ENCODE measurements at regions not wholly inside any gene's neighbourhood (a gene's known extent, or its start where the extent isn't known, plus 50 kb on each side); places are given as distances from the start of the nearest gene placed in this dataset.

- ATAC-seq, result no peak
- Histone ChIP-seq H3K4me1 (ENCODE audit: control insufficient read depth in 1 of 2, insufficient read depth in 2 of 2, low read length in 2 of 2) (peaks cover 3 to 30% of the 10 kb centered on the region in 2 experiments; a peak in 2 of 4 replicates), H3K27me3 (ENCODE audit: insufficient read depth, low read length) (no peaks in the 10 kb centered on the region), H4K20me1 (ENCODE audit: insufficient read depth) (no peaks in the 10 kb centered on the region), H3K79me2 (ENCODE audit: insufficient read depth, low read length) (no peaks in the 10 kb centered on the region), H2AFZ (ENCODE audit: low read depth, low read length, poor library complexity, severe bottlenecking) (no peak overlapping the region), H3K9me3 (ENCODE audit: control insufficient read depth in 1 of 2, insufficient read depth in 1 of 2, low read depth in 1 of 2, low read length in 2 of 2) (no peaks in the 10 kb centered on the region), H3K4me3 (replicated peaks in 1 of 2; ENCODE audit: low read depth in 1 of 2, low read length in 2 of 2) (no peak overlapping the region), H3K4me2 (ENCODE audit: low read length) (no peak overlapping the region), H3K36me3 (ENCODE audit: control insufficient read depth in 1 of 2, insufficient read depth in 2 of 2, low read length in 2 of 2) (no peaks in the 10 kb centered on the region), H3K9ac (ENCODE audit: low read length) (no peak overlapping the region), H3K9me2 (ENCODE audit: insufficient read depth) (no peaks in the 10 kb centered on the region), H3K27ac (ENCODE audit: low read depth, low read length) (no peak overlapping the region)
- CTCF ChIA-PET, result no interaction called here
- intact Hi-C loops (cut with micrococcal nuclease), result no loop called here
- RAD21 ChIA-PET (ENCODE audit: low non-redundant PET in 1 of 2, low total read pairs in 2 of 2, uncharacterized antibody in 2 of 2, unreplicated experiment in 2 of 2), result no interaction called here
- TF ChIP-seq RAD21 (IDR thresholded peaks at IDR 0.05; ENCODE audit: low read depth), result peak; percentile 45; the same call in 1 of the 2 replicates
- TF ChIP-seq REST (IDR thresholded peaks at IDR 0.05; ENCODE audit: low read depth), result no peak
- TF ChIP-seq SIN3A (IDR thresholded peaks at IDR 0.05; ENCODE audit: low read depth), result no peak
- POLR2A ChIA-PET, result no interaction called here
- no TSS peak for BruUV-seq (replicated peaks)
- no peak for DNase-seq (ENCODE audit: low read depth, low spot score)
Observed at GRCh38 chr5:61277190-61277589, 54.9 kb upstream of the ZSWIM6 start.

- H3K27me3 ChIP-seq (ENCODE audit: insufficient read depth, low read length), result no peaks in the 10 kb centered on the region
- H3K4me2 ChIP-seq (ENCODE audit: low read length), result no peak overlapping the region
- no peak overlapping the region for H2AFZ ChIP-seq (ENCODE audit: low read depth, low read length, poor library complexity, severe bottlenecking)
- no peaks in the 10 kb centered on the region for H4K20me1 ChIP-seq (ENCODE audit: insufficient read depth)
- POLR2A ChIA-PET, result no interaction called here
- intact Hi-C loops (cut with micrococcal nuclease), result no loop called here
- no peaks in the 10 kb centered on the region for H3K79me2 ChIP-seq (ENCODE audit: insufficient read depth, low read length)
- RAD21 ChIA-PET (ENCODE audit: low non-redundant PET in 1 of 2, low total read pairs in 2 of 2, uncharacterized antibody in 2 of 2, unreplicated experiment in 2 of 2), result no interaction called here
- BruUV-seq (replicated peaks), result no TSS peak
- H3K4me3 ChIP-seq (replicated peaks in 1 of 2; ENCODE audit: low read depth in 1 of 2, low read length in 2 of 2), result no peak overlapping the region
- no peaks in the 10 kb centered on the region for H3K9me3 ChIP-seq (ENCODE audit: control insufficient read depth in 1 of 2, insufficient read depth in 1 of 2, low read depth in 1 of 2, low read length in 2 of 2)
- H3K36me3 ChIP-seq (ENCODE audit: control insufficient read depth in 1 of 2, insufficient read depth in 2 of 2, low read length in 2 of 2), result no peaks in the 10 kb centered on the region
- H3K9ac ChIP-seq (ENCODE audit: low read length), result no peak overlapping the region
- ATAC-seq, result no peak
- CTCF ChIA-PET, result no interaction called here
- no peak for DNase-seq (ENCODE audit: low read depth, low spot score)
- H3K9me2 ChIP-seq (ENCODE audit: insufficient read depth), result no peaks in the 10 kb centered on the region
- H3K27ac ChIP-seq (ENCODE audit: low read depth, low read length), result no peak overlapping the region
- H3K4me1 ChIP-seq (ENCODE audit: control insufficient read depth in 1 of 2, insufficient read depth in 2 of 2, low read length in 2 of 2), result peaks cover 3 to 30% of the 10 kb centered on the region in 2 experiments; a peak in 2 of 4 replicates
- no peak for TF ChIP-seq RAD21 (IDR thresholded peaks at IDR 0.05; ENCODE audit: low read depth)
- no peak for TF ChIP-seq SIN3A (IDR thresholded peaks at IDR 0.05; ENCODE audit: low read depth)
- TF ChIP-seq ATF3 (IDR thresholded peaks at IDR 0.05), result no peak
- no peak for TF ChIP-seq POLR2A (IDR thresholded peaks at IDR 0.05; ENCODE audit: borderline replicate concordance, extremely low read depth, insufficient read depth, insufficient read length)
- no peak for TF ChIP-seq POLR2AphosphoS5 (IDR thresholded peaks at IDR 0.05; ENCODE audit: low read depth, low read length)
Observed at GRCh38 chr5:61277781-61278180, 54.3 kb upstream of the ZSWIM6 start.

Data from HCT116 (cell line).